ENCODE measurements at regions not wholly inside any gene's neighbourhood (a gene's known extent, or its start where the extent isn't known, plus 50 kb on each side); places are given as distances from the start of the nearest gene placed in this dataset.

GRCh38 chr5:124297826-124298225 is 448.6 kb downstream of the ZNF608 start:
- Mint-ChIP-seq H3K36me3 (ENCODE audit: low read depth) (no peaks in the 10 kb centered on the region), H3K4me3 (no peak overlapping the region)

DNA sequence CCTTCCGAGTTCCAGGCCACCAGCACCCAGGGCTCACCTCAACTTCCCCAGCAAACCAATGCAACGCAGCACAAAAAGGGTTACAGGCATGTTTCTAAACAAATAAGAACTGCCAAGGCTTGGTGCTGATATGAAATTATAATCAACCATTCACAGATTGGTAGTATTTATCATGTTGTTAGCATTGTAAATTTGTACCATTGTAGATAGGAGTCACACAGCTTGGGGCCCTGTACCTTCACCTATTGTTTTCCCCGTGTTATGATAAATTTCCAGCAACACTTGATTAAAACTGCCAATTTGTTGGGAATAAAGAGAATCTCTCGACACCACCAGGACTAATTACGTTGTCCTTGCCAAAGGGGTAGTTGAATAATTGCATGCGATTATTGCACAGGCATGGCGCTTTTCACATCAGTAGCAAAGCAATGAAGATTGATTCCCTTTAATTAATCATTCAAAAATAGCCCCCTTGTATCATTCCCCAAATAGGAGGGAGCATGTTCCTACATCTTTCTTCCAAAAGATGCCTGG is 454.1 kb downstream of the ZNF608 start:
- no peaks in the 10 kb centered on the region for H3K36me3 Mint-ChIP-seq (ENCODE audit: low read depth)
- H3K27me3 Mint-ChIP-seq (ENCODE audit: low read depth), result no peaks in the 10 kb centered on the region
- no peak overlapping the region for H3K27ac Mint-ChIP-seq
- H3K4me1 Mint-ChIP-seq, result peaks cover 22% of the 10 kb centered on the region
- peaks cover 8% of the 10 kb centered on the region for H3K9me3 Mint-ChIP-seq
- H3K4me3 Mint-ChIP-seq, result no peak overlapping the region
- no peak for TF ChIP-seq CTCF (IDR thresholded peaks at IDR 0.05; ENCODE audit: unreplicated experiment in 3 of 3)

More at GRCh38 chr5:124297826-124298225, 448.6 kb downstream of the ZNF608 start:
- H3K27ac Mint-ChIP-seq, result no peak overlapping the region
- TF ChIP-seq CTCF (IDR thresholded peaks at IDR 0.05; ENCODE audit: unreplicated experiment in 3 of 3), result no peak
- peaks cover 8% of the 10 kb centered on the region for H3K9me3 Mint-ChIP-seq
- peaks cover 6% of the 10 kb centered on the region for H3K4me1 Mint-ChIP-seq
- H3K27me3 Mint-ChIP-seq (ENCODE audit: low read depth), result no peaks in the 10 kb centered on the region

DNA sequence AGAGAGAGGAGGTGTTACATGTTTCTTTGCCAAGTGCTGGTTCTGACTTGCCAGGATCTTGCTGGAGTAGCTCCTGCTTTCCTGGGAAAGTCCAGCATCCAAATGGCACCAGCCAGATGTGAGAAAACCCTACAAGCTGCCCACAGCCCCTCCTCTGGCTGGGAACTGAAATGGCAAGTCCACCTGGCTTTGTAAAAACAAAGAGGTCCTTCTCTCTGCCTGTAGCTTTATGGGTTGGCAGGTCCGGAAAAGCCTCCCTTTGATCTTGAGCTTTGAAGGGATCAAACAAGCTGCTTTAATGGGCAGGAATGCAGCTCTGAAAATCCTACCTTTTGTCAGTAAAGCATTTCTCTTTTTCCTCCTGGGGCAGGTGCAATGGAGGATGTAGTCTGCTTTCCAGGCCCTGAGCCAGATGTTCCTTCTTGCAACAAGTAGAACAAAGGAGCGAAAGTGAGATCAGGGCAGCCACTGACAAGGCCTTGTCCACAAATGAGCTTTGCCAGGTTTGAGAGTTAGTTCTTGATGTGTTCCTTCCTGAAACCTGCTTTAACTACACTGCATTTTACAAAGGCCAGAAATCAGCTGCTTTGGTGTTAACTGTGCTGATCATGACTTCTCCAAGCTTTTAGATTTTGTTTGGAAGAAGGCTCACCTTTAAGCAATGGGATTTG is 456.7 kb downstream of the ZNF608 start:
- H3K36me3 Mint-ChIP-seq (ENCODE audit: low read depth), result no peaks in the 10 kb centered on the region
- TF ChIP-seq CTCF (IDR thresholded peaks at IDR 0.05; ENCODE audit: unreplicated experiment in 3 of 3), result peak; percentile 13 to 37 (median 24)
- H3K9me3 Mint-ChIP-seq, result peaks cover 6% of the 10 kb centered on the region
- H3K27ac Mint-ChIP-seq, result peak overlapping the region; percentile 50 to 75 (median 66)
- H3K27me3 Mint-ChIP-seq (ENCODE audit: low read depth), result no peaks in the 10 kb centered on the region
- peaks cover 22% of the 10 kb centered on the region for H3K4me1 Mint-ChIP-seq
- no peak overlapping the region for H3K4me3 Mint-ChIP-seq

DNA sequence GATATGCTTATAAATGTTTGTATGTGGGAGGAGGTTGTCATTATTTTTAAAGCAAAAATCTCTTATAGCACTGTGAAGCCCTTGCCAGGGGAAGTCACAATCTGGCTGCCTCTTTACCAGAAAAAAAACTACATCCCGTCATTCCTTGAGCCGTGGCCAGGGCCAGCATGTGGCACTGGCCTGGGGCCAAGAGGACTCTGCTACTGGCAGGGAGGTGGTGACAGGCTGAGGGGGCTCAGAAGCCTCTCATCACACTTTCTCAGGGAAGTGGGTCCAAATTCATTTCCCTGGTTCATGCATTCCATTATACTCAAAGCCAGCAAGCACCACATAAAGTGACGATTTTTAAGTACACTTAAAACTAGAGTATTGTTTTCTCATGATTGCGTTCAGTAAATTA is 457.3 kb downstream of the ZNF608 start:
- H3K4me1 Mint-ChIP-seq, result peaks cover 22% of the 10 kb centered on the region
- H3K9me3 Mint-ChIP-seq, result no peaks in the 10 kb centered on the region
- H3K27me3 Mint-ChIP-seq (ENCODE audit: low read depth), result no peaks in the 10 kb centered on the region
- no peaks in the 10 kb centered on the region for H3K36me3 Mint-ChIP-seq (ENCODE audit: low read depth)
- H3K4me3 Mint-ChIP-seq, result no peak overlapping the region
- TF ChIP-seq CTCF (IDR thresholded peaks at IDR 0.05; ENCODE audit: unreplicated experiment in 3 of 3), result no peak
- peak overlapping the region in 2 of 3 experiments; percentile 50 to 75 for H3K27ac Mint-ChIP-seq

GRCh38 chr5:124287813-124288212 is 458.6 kb downstream of the ZNF608 start:
- peaks cover 27% of the 10 kb centered on the region for H3K4me1 Mint-ChIP-seq
- H3K27me3 Mint-ChIP-seq (ENCODE audit: low read depth), result no peaks in the 10 kb centered on the region
- no peak overlapping the region for H3K4me3 Mint-ChIP-seq
- TF ChIP-seq CTCF (IDR thresholded peaks at IDR 0.05; ENCODE audit: unreplicated experiment in 3 of 3), result no peak
- H3K9me3 Mint-ChIP-seq, result no peaks in the 10 kb centered on the region
- H3K27ac Mint-ChIP-seq, result no peak overlapping the region
- no peaks in the 10 kb centered on the region for H3K36me3 Mint-ChIP-seq (ENCODE audit: low read depth)

GRCh38 chr5:124285733-124286132 is 460.7 kb downstream of the ZNF608 start:
- H3K36me3 Mint-ChIP-seq (ENCODE audit: low read depth), result no peaks in the 10 kb centered on the region
- H3K27me3 Mint-ChIP-seq (ENCODE audit: low read depth), result no peaks in the 10 kb centered on the region
- peaks cover 27% of the 10 kb centered on the region for H3K4me1 Mint-ChIP-seq
- peak overlapping the region in 1 of 3 experiments; percentile 56 for H3K27ac Mint-ChIP-seq
- no peaks in the 10 kb centered on the region for H3K9me3 Mint-ChIP-seq
- TF ChIP-seq CTCF (IDR thresholded peaks at IDR 0.05; ENCODE audit: unreplicated experiment in 3 of 3), result no peak
- no peak overlapping the region for H3K4me3 Mint-ChIP-seq

Data from nephron (organoid).